Thyroid gland (tissue), 4 donors: ENCODE measurements at regions not wholly inside any gene's neighbourhood (a gene's known extent, or its start where the extent isn't known, plus 50 kb on each side); places are given as distances from the start of the nearest gene placed in this dataset.
"Not testable (repeated sequence)": the region's sequence is repeated elsewhere in the genome, so short reads cannot be mapped to it uniquely, and the experiment has no call there.

Experiments
- POLR2A ChIP-seq, 2 donors: fragments of 450-650 bp; IDR thresholded peaks; one replicate each; pipeline ENCODE4 v1.6.1; 2017; ENCODE audit warnings: antibody characterized with exemption in 2 of 2, mild to moderate bottlenecking in 2 of 2, moderate library complexity in 1 of 2
- TF ChIP-seq, protein P1 (sequence below), 6 experiments: fragments of 200-600 bp in 3 of 6; fragments of 450-650 bp in 3 of 6; sonication (generic) in 3 of 6; IDR thresholded peaks; one replicate each; pipeline ENCODE4 v1.5.1; 2016 to 2019; ENCODE audit warnings: antibody characterized with exemption in 6 of 6, mild to moderate bottlenecking in 2 of 6, inconsistent platforms in 1 of 6, moderate library complexity in 1 of 6

DNA sequence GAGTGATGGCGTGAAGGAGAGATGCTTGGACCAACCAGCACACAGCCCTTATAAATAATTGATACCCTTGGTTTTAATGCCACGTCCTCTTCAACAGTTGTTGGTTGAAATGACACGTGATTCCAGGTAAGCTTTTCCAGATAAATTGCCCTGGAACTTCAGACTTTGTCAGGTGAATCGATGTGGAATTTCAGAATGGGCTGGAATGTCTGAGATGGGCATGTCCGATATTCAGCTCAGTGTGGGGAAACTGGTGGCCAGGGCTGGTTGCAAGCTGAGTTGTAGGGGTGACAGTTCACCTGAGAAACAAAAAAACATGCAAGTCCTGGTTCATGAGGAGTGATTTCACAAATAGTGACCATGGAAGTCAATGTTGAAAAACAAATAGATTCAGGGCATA lies 104.0 kb upstream of the PRKX start:
- TF ChIP-seq POLR2A (IDR thresholded peaks at IDR 0.05): not testable (repeated sequence)
- TF ChIP-seq, protein P1, sequence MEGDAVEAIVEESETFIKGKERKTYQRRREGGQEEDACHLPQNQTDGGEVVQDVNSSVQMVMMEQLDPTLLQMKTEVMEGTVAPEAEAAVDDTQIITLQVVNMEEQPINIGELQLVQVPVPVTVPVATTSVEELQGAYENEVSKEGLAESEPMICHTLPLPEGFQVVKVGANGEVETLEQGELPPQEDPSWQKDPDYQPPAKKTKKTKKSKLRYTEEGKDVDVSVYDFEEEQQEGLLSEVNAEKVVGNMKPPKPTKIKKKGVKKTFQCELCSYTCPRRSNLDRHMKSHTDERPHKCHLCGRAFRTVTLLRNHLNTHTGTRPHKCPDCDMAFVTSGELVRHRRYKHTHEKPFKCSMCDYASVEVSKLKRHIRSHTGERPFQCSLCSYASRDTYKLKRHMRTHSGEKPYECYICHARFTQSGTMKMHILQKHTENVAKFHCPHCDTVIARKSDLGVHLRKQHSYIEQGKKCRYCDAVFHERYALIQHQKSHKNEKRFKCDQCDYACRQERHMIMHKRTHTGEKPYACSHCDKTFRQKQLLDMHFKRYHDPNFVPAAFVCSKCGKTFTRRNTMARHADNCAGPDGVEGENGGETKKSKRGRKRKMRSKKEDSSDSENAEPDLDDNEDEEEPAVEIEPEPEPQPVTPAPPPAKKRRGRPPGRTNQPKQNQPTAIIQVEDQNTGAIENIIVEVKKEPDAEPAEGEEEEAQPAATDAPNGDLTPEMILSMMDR (IDR thresholded peaks at IDR 0.05): not testable (repeated sequence)
